Activated B cell treated with CpG ODN at 0.5 μM for 24 hours (primary cell): ENCODE measurements at regions not wholly inside any gene's neighbourhood (a gene's known extent, or its start where the extent isn't known, plus 50 kb on each side); places are given as distances from the start of the nearest gene placed in this dataset.

ENCODE experiments used
- ATAC-seq: fragments of 200-7000 bp; cut with Tn5 transposase; one replicate; pipeline ENCODE4 v1.10.0; 2021; ENCODE audit warnings: low read depth, mild to moderate bottlenecking, moderate library complexity
- CTCF ChIA-PET: fragments of 350-600 bp; sonication (Branson Sonifier 250); formaldehyde crosslinking; loops from one replicate; lab custom pipeline; 2021; ENCODE audit warnings: antibody characterized with exemption; lab: Charles Lee
- POLR2A ChIA-PET: fragments of 350-600 bp; sonication (Branson Sonifier 250); formaldehyde crosslinking; loops from one replicate; lab custom pipeline; 2021; ENCODE audit warnings: antibody characterized with exemption; lab: Charles Lee
- DNase-seq: peaks from one replicate; pipeline ENCODE4 v3.0.0; 2022
- H3K27ac Mint-ChIP-seq: one replicate; pipeline ENCODE4 v1.8.0; 2020; ENCODE audit warnings: mixed read lengths
- H3K27me3 Mint-ChIP-seq: one replicate; pipeline ENCODE4 v1.8.0; 2021; ENCODE audit warnings: mixed read lengths
- H3K36me3 Mint-ChIP-seq: one replicate; pipeline ENCODE4 v1.8.0; 2021; ENCODE audit warnings: low read depth, mixed read lengths
- H3K4me1 Mint-ChIP-seq: one replicate; pipeline ENCODE4 v1.8.0; 2021; ENCODE audit warnings: mixed read lengths
- H3K4me3 Mint-ChIP-seq: one replicate; pipeline ENCODE4 v1.8.0; 2020; ENCODE audit warnings: mild to moderate bottlenecking, mixed read lengths
- H3K9me3 Mint-ChIP-seq: one replicate; pipeline ENCODE4 v1.8.0; 2020; ENCODE audit warnings: mixed read lengths
- intact Hi-C: fragments of 100-400 bp; cut with micrococcal nuclease; formaldehyde crosslinking; loops from one replicate; pipeline ENCODE4 v1.15.1; 2024
- TF ChIP-seq, protein P1 (sequence below): fragments of 200-600 bp; IDR thresholded peaks from one replicate; pipeline ENCODE4 v1.8.0; 2022; ENCODE audit warnings: antibody characterized with exemption, mild to moderate bottlenecking

DNA sequence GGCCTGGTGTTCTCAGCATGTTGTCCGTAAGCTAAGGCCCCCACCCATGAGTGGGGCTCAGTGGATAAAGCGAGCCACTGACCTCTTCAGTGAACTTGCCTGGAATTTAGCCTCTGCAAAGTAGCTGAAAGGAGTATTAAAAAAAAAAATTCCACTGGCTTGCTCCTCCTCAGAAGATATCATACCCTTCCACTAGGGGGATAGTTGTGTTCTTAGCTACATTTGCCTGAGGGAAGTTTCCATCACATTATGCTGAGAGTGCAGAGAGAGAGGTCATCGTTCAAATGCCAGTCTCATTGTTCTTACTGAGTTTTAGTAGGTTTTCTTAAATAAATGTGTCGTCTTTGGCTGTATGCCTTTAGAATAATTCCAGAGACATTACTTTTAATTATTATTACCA, 879.7 kb downstream of the JRKL start:
- no peaks in the 10 kb centered on the region for H3K4me1 Mint-ChIP-seq
- TF ChIP-seq, protein P1, sequence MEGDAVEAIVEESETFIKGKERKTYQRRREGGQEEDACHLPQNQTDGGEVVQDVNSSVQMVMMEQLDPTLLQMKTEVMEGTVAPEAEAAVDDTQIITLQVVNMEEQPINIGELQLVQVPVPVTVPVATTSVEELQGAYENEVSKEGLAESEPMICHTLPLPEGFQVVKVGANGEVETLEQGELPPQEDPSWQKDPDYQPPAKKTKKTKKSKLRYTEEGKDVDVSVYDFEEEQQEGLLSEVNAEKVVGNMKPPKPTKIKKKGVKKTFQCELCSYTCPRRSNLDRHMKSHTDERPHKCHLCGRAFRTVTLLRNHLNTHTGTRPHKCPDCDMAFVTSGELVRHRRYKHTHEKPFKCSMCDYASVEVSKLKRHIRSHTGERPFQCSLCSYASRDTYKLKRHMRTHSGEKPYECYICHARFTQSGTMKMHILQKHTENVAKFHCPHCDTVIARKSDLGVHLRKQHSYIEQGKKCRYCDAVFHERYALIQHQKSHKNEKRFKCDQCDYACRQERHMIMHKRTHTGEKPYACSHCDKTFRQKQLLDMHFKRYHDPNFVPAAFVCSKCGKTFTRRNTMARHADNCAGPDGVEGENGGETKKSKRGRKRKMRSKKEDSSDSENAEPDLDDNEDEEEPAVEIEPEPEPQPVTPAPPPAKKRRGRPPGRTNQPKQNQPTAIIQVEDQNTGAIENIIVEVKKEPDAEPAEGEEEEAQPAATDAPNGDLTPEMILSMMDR = no peak
- H3K27ac Mint-ChIP-seq = no peak overlapping the region
- no peaks in the 10 kb centered on the region for H3K36me3 Mint-ChIP-seq
- POLR2A ChIA-PET = no interaction called here
- ATAC-seq (no peak), DNase-seq (no peak)
- H3K27me3 Mint-ChIP-seq = no peaks in the 10 kb centered on the region
- H3K4me3 Mint-ChIP-seq = no peak overlapping the region
- CTCF ChIA-PET = no interaction called here
- intact Hi-C loops = no loop called here
- peaks cover 8% of the 10 kb centered on the region for H3K9me3 Mint-ChIP-seq

DNA sequence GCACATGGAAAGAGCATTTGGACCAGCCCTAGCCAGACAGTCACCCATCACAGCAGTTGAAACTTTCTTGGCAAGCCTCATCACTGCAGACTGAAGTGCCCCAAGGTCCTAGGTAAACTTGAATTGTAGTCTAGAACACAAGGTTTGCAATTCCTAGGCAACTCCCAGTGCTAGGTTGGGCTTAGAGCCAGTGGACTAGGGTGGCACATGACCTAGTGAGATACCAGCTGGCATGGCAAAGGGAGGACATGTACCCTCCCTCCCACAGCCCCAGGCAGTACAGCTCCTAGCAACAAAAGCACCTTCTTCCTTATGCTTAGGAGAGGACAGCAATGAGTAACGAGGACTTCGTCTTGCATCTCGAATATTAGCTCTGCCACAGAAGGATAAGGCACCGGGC, 889.5 kb downstream of the JRKL start:
- no peak for DNase-seq
- H3K9me3 Mint-ChIP-seq = peaks cover 25% of the 10 kb centered on the region
- intact Hi-C loops = no loop called here

DNA sequence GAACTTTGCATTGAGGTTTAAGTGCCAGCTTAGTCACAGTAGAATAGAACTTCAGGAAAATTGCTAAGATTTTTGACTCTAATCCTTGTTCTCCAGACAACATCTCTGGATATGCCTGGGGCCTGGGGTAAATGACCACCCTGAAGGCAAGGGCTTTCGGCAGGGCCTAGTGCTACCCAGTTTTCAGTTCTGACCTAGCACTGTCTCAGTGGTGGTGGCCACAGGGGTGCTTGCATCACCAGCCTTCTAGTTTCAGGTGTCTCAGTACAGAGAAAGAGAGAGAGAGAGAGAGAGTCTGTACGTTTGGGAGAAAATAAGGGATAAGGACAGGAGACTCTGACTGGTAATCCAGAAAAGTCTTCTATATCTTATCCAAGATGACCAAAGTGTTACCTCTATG, 890.5 kb downstream of the JRKL start:
- no peak for DNase-seq
- ChIA-PET CTCF (no interaction called here), POLR2A (no interaction called here)
- H3K27me3 Mint-ChIP-seq = no peaks in the 10 kb centered on the region
- TF ChIP-seq, protein P1 = no peak
- H3K4me3 Mint-ChIP-seq = no peak overlapping the region
- no peaks in the 10 kb centered on the region for H3K4me1 Mint-ChIP-seq
- H3K27ac Mint-ChIP-seq = no peak overlapping the region
- peaks cover 17% of the 10 kb centered on the region for H3K9me3 Mint-ChIP-seq
- intact Hi-C loops = no loop called here
- no peaks in the 10 kb centered on the region for H3K36me3 Mint-ChIP-seq
- no peak for ATAC-seq

More for the DNA sequence above, 889.5 kb downstream of the JRKL start:
- no peaks in the 10 kb centered on the region for H3K36me3 Mint-ChIP-seq
- POLR2A ChIA-PET = no interaction called here
- CTCF ChIA-PET = no interaction called here
- H3K4me1 Mint-ChIP-seq = no peaks in the 10 kb centered on the region
- no peak overlapping the region for H3K4me3 Mint-ChIP-seq
- no peaks in the 10 kb centered on the region for H3K27me3 Mint-ChIP-seq
- ATAC-seq = no peak
- H3K27ac Mint-ChIP-seq = no peak overlapping the region
- TF ChIP-seq, protein P1 = no peak

DNA sequence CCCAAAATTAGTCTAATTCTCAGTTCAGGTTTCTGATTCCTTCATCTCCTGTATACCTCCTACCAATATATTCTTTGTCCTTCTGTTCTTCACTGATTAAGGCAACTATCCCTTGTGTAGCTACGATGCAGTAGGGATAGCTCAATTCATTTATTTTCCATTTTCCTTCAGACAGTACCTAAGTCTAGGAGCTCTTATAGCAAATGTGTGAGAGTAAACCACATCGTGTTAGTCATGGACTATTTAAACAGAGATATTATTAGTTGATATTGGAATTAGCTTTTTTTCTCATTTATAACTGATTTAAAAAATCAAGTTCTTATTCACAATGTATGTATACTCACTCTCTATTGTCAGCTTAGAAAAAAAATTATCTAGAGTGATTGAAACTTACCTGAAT, 900.0 kb downstream of the JRKL start:
- no peak for DNase-seq
- Mint-ChIP-seq H3K4me1 (no peaks in the 10 kb centered on the region), H3K4me3 (no peak overlapping the region), H3K27me3 (no peaks in the 10 kb centered on the region), H3K27ac (no peak overlapping the region), H3K9me3 (peaks cover 9% of the 10 kb centered on the region), H3K36me3 (no peaks in the 10 kb centered on the region)
- POLR2A ChIA-PET = no interaction called here
- ATAC-seq = no peak
- CTCF ChIA-PET = no interaction called here
- intact Hi-C loops = no loop called here
- TF ChIP-seq, protein P1 = no peak

DNA sequence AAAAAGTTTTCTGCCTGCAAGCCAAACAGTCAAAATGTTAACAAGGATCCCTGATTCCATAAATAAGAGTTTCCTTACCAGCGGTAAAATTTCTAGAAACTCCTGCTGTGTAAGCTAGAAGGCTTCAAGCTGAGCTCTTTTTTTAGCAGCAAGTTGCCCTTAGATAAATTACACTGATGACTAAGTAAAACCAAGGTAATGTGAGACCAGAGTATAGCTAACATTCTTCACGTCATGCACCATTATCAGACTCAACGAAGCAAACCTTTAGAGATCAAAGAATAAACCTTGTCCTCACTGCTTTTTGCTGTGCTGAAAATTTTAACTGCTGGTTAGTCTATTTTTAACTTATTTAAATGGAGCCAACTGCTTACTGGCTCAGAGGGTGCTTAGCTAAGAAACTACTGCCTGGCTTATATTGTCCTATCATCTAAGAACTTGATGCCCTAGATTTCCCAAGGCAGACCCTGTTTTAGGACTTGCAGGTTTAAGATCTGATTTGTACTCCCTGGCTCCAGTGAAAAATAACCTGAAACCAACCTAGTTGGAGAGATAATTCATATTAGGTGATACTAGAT, 900.7 kb downstream of the JRKL start:
- Mint-ChIP-seq H3K4me1 (no peaks in the 10 kb centered on the region), H3K27ac (no peak overlapping the region), H3K27me3 (no peaks in the 10 kb centered on the region), H3K36me3 (no peaks in the 10 kb centered on the region), H3K9me3 (peaks cover 9% of the 10 kb centered on the region), H3K4me3 (no peak overlapping the region)
- ATAC-seq (no peak), DNase-seq (no peak)
- CTCF ChIA-PET = no interaction called here
- intact Hi-C loops = no loop called here
- POLR2A ChIA-PET = no interaction called here
- TF ChIP-seq, protein P1 = no peak
